Nucleus accumbens (tissue), 56 donors: ENCODE measurements at regions not wholly inside any gene's neighbourhood (a gene's known extent, or its start where the extent isn't known, plus 50 kb on each side); places are given as distances from the start of the nearest gene placed in this dataset.
"Not testable (repeated sequence)": the region's sequence is repeated elsewhere in the genome, so short reads cannot be mapped to it uniquely, and the experiment has no call there.

ENCODE experiments used
- DNase-seq, 56 donors: peaks; one replicate each; lab custom pipeline; 2025; lab: John Stamatoyannopoulos, UW

DNA sequence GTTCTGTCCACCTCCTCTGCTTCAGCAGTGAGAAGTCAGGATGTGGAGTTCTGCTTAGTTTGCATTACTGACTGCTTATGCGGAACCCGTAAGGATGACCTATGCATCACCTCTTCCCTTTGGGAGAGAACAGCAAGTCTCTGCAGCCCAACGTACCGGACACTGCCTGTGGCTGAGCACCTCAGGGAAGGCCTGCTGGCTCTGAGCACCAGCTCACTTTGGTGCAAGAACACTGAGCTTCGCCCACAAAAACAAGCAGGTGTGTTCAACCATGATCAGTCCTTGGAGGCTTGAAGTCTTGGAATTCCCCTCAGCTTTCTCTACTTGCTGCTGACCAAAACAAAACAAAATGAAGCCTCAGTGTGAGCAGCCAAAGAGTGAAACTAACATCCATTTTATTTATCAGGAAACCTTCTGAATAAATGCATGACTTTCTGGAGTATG lies 52.7 kb upstream of the NCK2 start:
- no peak for DNase-seq

DNA sequence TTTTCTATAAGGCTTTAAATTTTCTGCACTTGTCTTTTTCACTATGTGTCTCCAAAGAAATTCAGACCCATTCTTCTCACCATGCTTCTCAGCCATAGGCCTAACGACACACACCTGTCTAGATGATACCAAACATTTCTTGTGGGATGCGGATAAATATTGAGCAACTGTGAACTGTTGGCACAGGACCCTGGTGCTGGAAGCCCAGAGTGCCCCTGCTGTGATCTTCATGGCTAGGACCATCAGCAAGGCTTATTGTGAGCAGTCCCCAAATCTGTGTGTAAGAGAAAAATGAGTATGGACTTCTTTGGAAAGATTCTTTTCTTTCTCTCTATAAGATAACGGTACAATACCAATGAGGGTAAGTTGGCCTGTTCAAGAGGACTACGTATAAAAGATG lies 54.1 kb upstream of the NCK2 start:
- no peak for DNase-seq

DNA sequence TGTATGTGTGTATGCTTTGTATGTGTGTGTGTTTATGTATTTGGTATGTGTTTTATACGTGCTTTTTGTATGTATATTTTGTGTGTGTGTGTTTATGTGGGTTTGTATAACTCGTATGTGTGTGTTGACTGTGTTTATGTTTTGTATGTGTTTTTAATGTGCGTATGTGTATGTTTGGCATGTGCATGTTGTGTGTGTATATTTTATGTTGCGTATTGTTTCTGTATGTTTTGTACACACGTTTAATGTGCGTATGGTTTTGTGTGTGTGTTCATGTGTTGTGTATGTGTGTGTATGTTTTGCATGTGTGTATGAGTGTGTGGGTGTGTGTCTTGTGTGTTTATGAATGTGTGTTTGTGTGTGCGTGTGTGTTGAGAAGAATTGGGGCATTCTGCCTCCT lies 55.2 kb upstream of the NCK2 start:
- DNase-seq, result no peak

DNA sequence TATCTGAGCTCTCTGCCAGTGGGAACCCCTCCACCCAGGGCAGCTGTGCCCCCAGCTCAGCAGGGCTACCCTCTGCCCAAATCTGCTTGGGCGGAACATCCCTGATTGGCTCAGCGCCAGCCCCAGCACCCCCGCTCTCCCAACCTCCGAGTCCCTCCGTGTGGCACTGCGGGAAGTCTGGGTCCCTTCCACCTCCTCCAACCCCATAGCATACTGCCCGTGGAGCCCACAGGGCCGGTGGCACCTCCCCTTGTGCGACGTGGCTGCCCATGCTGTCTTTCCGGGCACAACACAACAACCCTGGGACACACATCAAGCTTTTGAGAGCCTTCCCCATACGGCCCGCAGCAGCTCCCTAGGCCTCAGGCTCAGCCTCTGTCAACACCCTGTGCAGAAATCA lies 55.8 kb upstream of the NCK2 start:
- DNase-seq, result no peak

DNA sequence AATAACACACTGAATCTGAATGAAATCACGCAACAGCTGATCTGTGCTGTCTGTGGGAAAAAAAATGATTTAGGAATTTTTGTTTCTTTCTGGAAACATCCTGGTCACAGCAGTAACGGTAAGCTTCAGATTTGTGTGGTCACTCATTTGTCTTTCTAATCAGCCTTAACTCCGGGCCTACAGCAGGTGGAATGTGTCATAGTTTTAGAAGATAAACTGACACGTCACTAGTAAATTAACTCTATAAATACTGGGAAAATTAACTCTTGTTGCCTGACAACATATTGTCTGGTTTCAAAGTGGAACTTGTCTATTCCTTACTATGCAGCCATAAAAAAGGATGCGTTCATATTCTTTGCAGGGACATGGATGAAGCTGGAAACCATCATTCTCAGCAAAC lies 58.1 kb upstream of the NCK2 start:
- DNase-seq, result no peak

DNA sequence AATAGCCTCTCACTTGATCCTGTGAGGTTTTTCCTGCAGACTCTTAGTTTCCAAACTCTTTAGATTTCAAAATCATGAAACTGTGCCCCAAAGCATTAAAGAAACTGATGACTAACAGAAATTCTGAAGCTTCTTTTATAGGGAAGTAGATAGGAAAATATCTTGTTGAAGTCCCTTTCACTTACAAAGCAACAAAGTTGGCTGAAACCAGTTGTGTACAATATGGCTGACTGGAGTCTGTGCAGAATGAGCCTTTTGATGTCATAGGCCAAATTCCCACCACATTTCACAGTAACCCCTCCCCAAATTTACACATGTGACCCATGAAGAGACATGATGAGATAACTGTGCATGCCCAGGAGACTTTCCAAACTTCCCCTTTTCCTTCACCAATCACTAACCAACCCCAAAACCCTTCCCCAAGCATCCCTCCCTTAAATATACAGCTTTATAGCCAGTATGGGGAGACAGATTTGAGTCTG lies 61.7 kb upstream of the NCK2 start:
- DNase-seq, result no peak

DNA sequence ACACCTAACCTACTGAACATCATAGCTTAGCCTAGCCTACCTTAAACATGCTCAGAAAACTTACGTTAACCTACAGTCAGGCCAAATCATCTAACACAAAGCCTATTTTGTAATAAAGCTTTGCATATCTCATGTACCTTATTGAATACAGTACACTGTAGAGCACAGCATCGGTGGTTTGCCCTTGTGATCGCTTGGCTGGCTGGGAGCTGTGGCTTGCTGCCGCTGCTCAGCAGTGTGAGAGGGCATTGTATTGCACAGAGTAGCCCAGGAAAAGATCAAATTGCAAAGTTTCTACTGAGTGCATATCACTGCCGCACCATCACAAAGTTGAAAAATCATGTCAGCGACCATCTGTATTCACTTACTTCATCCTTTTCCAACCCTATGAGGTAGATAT lies 62.3 kb upstream of the NCK2 start:
- peak in 7 of 56 donors; percentile 1 to 33 (median 18) for DNase-seq

DNA sequence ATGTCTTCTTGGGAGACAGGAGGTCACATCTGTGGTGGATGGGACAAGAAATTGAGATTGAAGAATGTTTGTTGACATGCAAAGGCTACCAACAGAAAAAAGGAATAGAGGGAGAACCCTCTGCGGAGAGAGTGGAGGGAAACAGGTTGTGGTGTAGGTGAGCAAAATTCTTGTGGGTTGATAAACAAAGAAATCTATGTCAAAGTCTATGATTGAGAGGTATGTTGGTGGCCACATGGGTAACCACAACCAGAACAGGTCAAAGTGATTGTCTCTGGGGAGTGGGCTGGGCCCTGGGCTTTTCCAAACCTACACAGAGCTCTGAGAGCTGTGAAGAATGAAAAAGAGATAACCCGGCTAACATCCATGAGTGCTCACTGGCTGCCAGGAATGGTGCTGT lies 62.8 kb upstream of the NCK2 start:
- no peak for DNase-seq

DNA sequence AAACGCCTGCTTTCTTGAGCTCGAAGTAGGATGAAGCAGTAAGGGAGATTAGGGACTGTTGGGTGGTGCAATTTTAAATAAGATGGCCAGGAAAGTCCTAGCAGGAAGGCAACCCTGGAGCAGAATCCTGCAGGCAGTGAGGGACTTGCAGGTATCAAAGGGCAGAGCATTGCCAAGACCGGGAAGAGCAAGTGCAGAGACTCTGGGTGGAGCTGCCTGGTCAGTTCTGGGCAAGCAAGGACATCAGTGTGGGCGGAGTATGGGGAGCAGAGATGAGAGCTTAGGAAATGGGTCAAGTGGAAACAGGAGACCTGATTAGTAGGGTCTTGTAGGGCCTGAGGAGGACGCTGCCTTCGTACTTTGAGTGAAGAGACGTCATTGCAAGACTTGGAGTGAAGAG lies 64.4 kb upstream of the NCK2 start:
- no peak for DNase-seq

DNA sequence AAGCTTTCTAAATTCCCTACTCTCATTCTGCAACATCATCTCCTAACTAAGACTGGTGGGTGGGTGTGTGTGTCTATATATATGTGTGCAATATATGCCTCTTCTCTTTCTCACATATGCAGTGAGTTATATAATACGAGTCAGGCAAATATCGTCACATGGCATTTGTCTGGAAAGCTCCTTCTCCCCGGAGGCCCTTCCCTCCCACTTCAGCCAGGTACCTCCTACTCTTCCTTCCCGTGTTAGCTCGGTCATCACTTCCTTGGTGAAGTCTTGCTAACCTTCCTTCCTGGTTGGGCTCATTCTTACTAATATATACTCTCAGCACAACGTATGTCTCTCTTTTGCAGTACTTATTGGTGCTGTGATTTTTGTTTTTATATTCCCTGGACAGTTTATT lies 66.4 kb upstream of the NCK2 start:
- DNase-seq, result no peak

DNA sequence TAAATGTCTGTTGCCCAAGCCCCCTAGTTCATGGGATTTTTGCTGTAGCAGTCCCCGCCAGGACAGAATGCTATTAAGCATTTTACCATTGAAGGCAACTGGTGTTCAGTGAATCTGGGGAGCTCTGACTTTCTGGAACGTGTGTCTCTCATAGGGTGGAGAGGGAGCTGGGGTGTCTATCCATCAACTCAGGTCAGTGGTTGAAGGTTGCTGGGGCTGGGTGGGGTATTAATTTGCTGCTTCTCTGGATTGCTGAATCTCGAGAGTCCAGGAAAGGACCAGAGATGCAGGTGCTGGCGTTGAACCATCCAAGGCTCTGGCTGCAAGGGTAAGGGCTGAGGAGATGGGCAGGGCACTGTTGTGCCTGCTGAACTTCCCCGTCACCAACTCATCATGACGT lies 66.8 kb upstream of the NCK2 start:
- DNase-seq, result no peak

DNA sequence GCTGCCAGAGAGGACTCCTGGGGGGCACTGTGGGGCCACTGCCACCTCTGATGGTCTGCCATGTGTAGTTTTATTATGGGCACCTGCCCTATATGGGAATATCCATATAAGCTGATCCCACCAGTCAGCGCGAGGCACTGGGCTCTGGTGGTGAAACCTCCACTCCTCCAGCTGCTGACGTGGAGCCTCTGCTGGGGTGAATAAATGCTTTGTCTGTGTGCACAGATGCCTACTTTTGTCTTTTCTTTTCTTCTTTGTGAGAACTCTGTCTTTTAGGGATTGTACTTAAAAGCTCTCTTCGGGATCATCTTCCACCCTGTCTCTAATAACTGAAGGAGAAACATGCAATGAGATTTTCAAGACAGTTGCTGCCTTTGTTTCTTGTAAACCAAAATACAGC lies 68.9 kb upstream of the NCK2 start:
- DNase-seq, result peak in 8 of 56 donors; percentile 3 to 49 (median 28)

DNA sequence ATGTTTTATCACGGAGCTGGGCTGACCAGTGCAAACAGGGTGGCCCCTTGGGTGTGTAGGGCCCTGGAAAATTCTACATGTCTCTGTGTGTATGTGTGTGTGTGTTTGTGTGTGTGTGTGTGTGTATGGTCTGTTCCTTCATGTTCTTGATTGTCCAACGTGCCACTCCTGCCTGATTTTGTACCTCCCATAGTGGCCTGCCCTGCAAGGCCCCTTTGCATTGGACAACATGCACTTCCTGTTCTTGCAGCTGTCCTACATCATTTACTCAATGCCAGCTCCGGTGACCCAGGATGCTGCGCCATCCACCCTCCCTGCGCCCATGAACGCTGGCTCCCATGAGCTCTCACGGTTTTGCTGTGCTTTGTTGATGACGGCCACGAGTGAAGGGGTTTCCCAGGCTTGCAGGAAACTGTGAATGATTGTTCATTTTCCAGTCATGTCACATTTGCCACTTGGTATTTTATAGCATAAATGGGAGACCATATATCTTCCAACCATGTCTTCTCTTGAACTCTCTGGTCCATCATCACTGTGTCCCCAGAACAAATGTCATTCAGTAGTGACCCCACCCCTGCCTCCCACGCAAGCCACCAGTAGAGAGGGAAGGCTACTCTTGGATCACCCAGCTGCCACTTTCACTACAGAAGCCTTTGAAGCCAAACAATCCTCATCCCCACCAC lies 69.7 kb upstream of the NCK2 start:
- DNase-seq, result no peak

DNA sequence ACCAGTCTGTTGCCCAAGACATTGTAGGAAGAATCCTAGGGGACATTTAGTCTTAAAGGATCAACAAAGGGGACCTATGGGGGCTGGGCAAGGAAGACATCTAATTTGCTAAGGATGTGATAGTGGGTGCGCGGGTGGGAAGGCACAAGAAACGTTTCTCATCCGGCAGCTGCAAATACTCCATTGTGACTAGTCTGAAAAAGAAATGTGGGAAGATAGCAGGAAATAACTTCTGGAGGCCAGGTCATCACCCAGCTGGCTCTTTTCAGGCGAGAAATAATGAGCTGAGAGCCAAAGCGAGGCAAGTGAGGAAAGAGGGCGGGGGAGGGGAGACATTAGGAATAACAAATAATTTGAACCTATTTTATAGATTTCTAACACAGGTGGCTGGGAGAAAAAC lies 70.3 kb upstream of the NCK2 start:
- no peak for DNase-seq

DNA sequence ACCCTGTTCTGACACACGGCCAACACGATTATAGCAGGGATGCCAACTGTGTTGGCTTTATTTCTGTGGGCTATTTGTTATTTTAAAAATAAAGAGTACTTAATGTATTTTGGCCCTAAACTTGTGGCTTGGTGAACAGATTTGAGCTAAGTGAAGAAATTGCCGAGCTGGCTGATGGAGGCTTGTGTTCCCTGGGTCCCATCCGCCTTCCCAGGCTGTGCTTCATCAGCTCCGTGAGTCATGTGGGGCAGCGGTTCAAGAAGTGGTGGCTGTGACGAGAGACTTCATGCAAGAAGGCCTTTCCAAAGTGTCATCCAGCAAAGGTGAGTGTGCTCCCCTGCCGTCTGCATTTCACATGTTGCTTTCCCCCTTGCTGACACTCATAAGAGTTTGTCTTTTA lies 73.6 kb upstream of the NCK2 start:
- peak in 1 of 56 donors; percentile 27 for DNase-seq

DNA sequence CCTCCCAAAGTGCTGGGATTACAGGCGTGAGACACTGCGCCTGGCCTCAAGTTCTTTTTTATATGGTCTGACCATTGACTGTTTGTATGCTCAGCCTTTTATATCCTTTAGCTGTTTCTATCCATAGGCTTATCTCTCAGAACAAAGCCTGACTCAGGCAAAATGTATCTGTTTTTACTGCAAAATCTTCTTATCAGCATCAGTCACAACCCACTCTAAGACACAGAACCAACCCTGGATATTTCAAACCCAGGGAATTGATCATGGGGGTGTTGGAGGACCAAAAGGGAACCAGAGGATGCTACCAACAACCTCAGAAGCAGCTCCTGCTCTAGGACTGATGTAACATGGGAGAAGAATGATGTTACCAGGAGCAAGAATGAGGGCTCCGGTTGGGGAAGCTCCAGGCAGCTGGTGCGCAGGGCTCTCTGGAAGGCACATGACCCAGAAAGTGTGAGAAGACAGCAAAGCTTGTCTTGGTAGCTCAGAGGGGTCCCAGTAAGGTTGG lies 75.3 kb upstream of the NCK2 start:
- DNase-seq, result no peak

DNA sequence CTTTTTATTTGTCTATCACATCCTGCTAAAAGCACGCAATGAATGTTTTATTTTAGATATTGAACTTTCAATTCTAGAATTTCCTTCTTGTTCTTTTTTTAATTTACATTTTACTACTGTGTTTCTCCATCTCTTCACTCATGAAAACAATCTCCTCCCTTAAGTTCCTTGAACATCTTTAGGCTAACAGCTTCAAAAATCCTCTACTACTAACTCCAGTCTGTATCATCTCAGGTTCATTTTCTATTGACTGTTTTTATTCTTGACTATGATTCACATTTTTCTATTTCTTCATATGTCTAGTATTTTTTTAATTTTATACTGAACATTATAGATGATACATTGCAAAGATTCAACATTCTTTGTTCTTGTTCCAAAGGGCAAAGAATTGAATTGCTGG lies 79.2 kb upstream of the NCK2 start:
- DNase-seq, result no peak

DNA sequence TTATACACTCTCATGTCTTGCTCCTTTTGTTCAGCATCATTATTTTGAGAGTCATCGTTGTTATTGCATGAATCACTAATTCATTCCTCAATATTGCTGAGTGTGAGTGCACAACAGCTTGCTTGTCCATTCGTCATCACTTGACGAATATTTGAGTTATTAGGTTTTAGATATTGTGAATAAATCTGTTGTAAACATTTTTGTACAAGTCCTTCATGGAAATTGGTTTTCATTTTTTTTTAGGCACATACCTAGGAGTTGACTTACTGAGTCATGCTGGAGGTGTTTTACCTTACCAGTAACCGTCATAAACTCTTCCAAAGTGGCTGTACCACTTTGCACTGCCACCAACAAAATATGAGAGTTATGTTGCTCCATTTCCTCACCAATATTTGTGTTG lies 84.2 kb upstream of the NCK2 start:
- DNase-seq, result no peak

DNA sequence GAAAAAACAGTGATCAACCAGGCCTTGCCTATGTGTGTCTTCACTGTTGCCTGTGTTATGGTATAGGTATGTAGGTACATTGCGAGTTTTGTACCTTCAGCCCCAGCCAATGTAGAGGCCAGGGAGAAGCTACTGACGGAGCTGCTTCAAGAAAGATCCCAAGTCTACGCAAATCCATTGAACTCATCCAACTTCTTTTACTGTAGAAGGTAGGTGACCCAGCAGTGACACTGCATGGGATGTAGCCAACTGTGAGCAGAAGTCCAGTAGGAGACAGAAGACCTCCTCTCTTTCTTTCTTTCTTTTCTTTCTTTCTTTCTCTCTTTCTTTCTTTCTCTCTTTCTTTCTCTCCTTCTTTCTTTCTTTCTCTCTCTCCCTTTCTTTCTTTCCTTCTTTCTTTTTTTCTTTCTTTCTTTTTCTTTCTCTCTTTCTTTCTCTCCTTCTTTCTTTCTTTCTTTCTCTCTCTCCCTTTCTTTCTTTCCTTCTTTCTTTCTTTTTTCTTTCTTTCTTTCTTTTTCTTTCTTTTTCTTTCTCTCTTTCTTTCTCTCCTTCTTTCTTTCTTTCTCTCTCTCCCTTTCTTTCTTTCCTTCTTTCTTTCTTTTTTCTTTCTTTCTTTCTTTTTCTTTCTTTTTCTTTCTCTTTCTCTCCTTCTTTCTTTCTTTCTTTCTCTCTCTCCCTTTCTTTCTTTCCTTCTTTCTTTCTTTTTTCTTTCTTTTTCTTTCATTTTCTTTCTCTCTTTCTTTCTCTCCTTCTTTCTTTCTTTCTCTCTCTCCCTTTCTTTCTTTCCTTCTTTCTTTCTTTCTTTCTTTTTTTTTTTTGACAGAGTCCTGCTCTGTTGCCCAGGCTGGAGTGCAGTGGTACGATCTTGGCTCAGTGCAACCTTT lies 88.7 kb upstream of the NCK2 start:
- not testable (repeated sequence) for DNase-seq

DNA sequence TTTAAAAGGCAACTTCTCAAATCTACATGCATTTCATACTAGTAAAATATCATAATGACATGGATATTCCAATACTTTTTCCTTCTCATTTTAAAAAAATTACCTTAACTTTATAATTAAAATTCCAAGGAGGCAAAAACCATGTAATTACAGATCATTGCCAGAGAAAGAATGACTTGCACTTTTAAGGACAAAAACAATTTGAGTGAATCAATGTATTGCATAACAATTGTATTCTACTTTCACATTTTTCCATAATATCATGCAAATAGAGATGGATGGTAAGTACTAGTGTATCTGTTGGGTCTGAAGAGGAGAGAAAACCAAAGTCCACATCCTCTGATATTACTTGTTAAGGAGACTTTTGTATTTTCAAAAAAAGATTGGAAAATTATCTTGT lies 89.5 kb upstream of the NCK2 start:
- DNase-seq, result no peak

DNA sequence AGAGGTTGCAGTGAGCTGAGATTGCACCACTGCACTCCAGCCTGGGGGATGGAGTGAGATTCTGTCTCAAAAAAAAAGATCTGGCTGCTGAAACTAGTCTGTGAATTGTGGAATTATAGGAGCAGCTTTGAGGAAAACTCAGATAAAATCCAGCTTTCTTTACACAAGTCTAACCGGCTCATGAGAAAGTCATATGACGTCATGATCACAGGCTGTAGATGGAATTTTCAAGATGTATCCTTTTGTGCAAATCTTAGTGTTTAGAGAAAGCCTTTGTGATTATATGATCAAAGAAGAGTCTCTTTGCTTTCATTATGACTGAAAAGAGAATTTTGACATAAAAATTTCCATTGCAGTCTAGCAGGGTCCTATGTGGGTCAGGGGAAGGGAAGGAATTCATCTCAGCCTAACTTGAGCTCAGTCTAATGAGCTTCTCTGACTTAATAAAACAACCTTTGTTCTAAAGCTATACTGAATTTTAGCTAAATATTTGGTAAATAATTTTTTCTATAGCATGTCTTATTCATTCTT lies 90.2 kb upstream of the NCK2 start:
- no peak for DNase-seq

DNA sequence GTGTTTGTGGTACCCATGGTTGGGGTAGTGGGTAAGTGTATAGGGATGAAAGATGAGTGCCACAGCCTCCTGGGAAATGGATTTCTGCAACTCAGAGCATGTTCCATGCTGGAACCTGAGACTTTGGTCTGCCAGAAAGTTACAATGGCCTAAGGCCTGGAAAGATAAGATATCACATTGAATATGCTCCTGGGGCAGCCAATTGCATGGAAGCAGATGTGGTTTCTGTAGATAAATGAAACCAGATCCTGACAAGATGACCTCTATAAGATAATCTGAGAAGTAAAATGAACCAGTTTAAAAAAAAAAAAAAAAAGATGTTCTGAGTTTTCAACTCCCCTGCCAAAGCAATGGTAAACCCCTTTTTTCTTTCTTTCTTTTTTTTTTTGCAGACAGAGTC lies 91.4 kb upstream of the NCK2 start:
- DNase-seq, result no peak
